NCI-H774 (cell line): ENCODE measurements at regions not wholly inside any gene's neighbourhood (a gene's known extent, or its start where the extent isn't known, plus 50 kb on each side); places are given as distances from the start of the nearest gene placed in this dataset.

Experiments used
- DNase-seq: peaks from one replicate; lab custom pipeline; 2025; lab: John Stamatoyannopoulos, UW

- DNase-seq = no peak
Observed at GRCh38 chr7:131737746-131738465, 181.5 kb upstream of the PODXL start.

- no peak for DNase-seq
Observed at GRCh38 chr7:131735101-131735500, 178.7 kb upstream of the PODXL start.

- no peak for DNase-seq
Observed at GRCh38 chr7:131733604-131734003, 177.2 kb upstream of the PODXL start.

GRCh38 chr7:131727189-131727588 is 170.8 kb upstream of the PODXL start:
- no peak for DNase-seq

GRCh38 chr7:131726686-131727085 is 170.3 kb upstream of the PODXL start:
- DNase-seq = no peak

GRCh38 chr7:131726031-131726430 is 169.6 kb upstream of the PODXL start:
- DNase-seq = no peak

GRCh38 chr7:131724776-131725345 is 168.4 kb upstream of the PODXL start:
- DNase-seq = no peak

- DNase-seq = no peak
Observed at GRCh38 chr7:131723926-131724325, 167.5 kb upstream of the PODXL start.

GRCh38 chr7:131722371-131722770 is 165.9 kb upstream of the PODXL start:
- DNase-seq = no peak

- DNase-seq = no peak
Observed at GRCh38 chr7:131721660-131722059, 165.2 kb upstream of the PODXL start.

- no peak for DNase-seq
Observed at GRCh38 chr7:131720703-131721102, 164.3 kb upstream of the PODXL start.

GRCh38 chr7:131717181-131717580 is 160.8 kb upstream of the PODXL start:
- no peak for DNase-seq

- no peak for DNase-seq
Observed at GRCh38 chr7:131699323-131699722, 142.9 kb upstream of the PODXL start.

- DNase-seq = peak; percentile 52
Observed at GRCh38 chr7:131692131-131692960, 135.9 kb upstream of the PODXL start.

- DNase-seq = no peak
Observed at GRCh38 chr7:131691454-131692130, 135.2 kb upstream of the PODXL start.

GRCh38 chr7:131690441-131690840 is 134.0 kb upstream of the PODXL start:
- DNase-seq = no peak

GRCh38 chr7:131689662-131690234 is 133.3 kb upstream of the PODXL start:
- no peak for DNase-seq

- DNase-seq = peak; percentile 27
Observed at GRCh38 chr7:131688738-131689661, 132.6 kb upstream of the PODXL start.

GRCh38 chr7:131687296-131687695 is 130.9 kb upstream of the PODXL start:
- no peak for DNase-seq

GRCh38 chr7:131686833-131687232 is 130.4 kb upstream of the PODXL start:
- DNase-seq = no peak

- DNase-seq = no peak
Observed at GRCh38 chr7:131683536-131684125, 127.2 kb upstream of the PODXL start.
